ENCODE measurements at regions not wholly inside any gene's neighbourhood (a gene's known extent, or its start where the extent isn't known, plus 50 kb on each side); places are given as distances from the start of the nearest gene placed in this dataset.
"Not testable (repeated sequence)": the region's sequence is repeated elsewhere in the genome, so short reads cannot be mapped to it uniquely, and the experiment has no call there.

DNA sequence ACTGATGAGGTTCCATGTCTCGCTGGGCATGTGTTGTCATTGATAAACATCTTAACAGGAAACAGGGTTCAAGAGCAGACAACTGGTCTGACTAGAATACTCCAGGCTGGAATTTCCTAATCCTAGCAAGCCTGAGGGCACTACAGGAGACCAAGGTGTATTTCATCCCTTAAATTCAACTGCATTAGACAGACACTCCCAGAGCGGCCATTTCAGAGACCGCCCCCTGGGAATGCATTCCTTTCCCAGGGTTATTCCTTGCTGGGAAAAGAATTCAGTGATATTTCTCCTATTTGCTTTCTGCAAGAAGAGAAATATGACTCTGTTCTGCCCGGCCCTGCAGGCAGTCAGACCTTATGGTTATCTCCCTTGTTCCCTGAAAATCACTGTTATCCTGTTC, 383.1 kb upstream of the MBL2 start:
- TF ChIP-seq, protein P1, sequence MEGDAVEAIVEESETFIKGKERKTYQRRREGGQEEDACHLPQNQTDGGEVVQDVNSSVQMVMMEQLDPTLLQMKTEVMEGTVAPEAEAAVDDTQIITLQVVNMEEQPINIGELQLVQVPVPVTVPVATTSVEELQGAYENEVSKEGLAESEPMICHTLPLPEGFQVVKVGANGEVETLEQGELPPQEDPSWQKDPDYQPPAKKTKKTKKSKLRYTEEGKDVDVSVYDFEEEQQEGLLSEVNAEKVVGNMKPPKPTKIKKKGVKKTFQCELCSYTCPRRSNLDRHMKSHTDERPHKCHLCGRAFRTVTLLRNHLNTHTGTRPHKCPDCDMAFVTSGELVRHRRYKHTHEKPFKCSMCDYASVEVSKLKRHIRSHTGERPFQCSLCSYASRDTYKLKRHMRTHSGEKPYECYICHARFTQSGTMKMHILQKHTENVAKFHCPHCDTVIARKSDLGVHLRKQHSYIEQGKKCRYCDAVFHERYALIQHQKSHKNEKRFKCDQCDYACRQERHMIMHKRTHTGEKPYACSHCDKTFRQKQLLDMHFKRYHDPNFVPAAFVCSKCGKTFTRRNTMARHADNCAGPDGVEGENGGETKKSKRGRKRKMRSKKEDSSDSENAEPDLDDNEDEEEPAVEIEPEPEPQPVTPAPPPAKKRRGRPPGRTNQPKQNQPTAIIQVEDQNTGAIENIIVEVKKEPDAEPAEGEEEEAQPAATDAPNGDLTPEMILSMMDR (IDR thresholded peaks at IDR 0.05 in 4 of 5, conservative IDR thresholded peaks at IDR 0.05 in 1 of 5), result not testable (repeated sequence)
- not testable (repeated sequence) for TF ChIP-seq POLR2A (IDR thresholded peaks at IDR 0.05)
